ENCODE measurements at regions not wholly inside any gene's neighbourhood (a gene's known extent, or its start where the extent isn't known, plus 50 kb on each side); places are given as distances from the start of the nearest gene placed in this dataset.
A peak's percentile ranks its signal among the peaks of the same experiment; 100 is the strongest.
"Not testable (repeated sequence)": the region's sequence is repeated elsewhere in the genome, so short reads cannot be mapped to it uniquely, and the experiment has no call there.

- DNase-seq (ENCODE audit: low read depth in 2 of 2): no peak
Measured at GRCh38 chr2:187057466-187057865, 208.5 kb upstream of the ZSWIM2 start.

- DNase-seq (ENCODE audit: low read depth in 2 of 2): no peak
Measured at GRCh38 chr2:187056416-187057334, 207.7 kb upstream of the ZSWIM2 start.

- DNase-seq (ENCODE audit: low read depth in 2 of 2): peak in 1 of 2 experiments; percentile 3
Measured at GRCh38 chr2:187055463-187055862, 206.5 kb upstream of the ZSWIM2 start.

GRCh38 chr2:187054501-187055319 lies 205.7 kb upstream of the ZSWIM2 start:
- no peak for DNase-seq (ENCODE audit: low read depth in 2 of 2)

- DNase-seq (ENCODE audit: low read depth in 2 of 2): no peak
Measured at GRCh38 chr2:187051350-187051749, 202.4 kb upstream of the ZSWIM2 start.

GRCh38 chr2:187050409-187050998 lies 201.5 kb upstream of the ZSWIM2 start:
- no peak for DNase-seq (ENCODE audit: low read depth in 2 of 2)

GRCh38 chr2:187037310-187037709 lies 188.3 kb upstream of the ZSWIM2 start:
- DNase-seq (ENCODE audit: low read depth in 2 of 2): no peak

GRCh38 chr2:187034434-187034833 lies 185.5 kb upstream of the ZSWIM2 start:
- no peak for DNase-seq (ENCODE audit: low read depth in 2 of 2)

- no peak for DNase-seq (ENCODE audit: low read depth in 2 of 2)
Measured at GRCh38 chr2:187024739-187025138, 175.8 kb upstream of the ZSWIM2 start.

- not testable (repeated sequence) for DNase-seq (ENCODE audit: low read depth in 2 of 2)
Measured at GRCh38 chr2:187023996-187024395, 175.0 kb upstream of the ZSWIM2 start.

GRCh38 chr2:187017438-187017837 lies 168.5 kb upstream of the ZSWIM2 start:
- DNase-seq (ENCODE audit: low read depth in 2 of 2): no peak

GRCh38 chr2:187013058-187013457 lies 164.1 kb upstream of the ZSWIM2 start:
- no peak for DNase-seq (ENCODE audit: low read depth in 2 of 2)

- DNase-seq (ENCODE audit: low read depth in 2 of 2): no peak
Measured at GRCh38 chr2:187011206-187011832, 162.3 kb upstream of the ZSWIM2 start.

- DNase-seq (ENCODE audit: low read depth in 2 of 2): no peak
Measured at GRCh38 chr2:187009483-187010239, 160.7 kb upstream of the ZSWIM2 start.

- DNase-seq (ENCODE audit: low read depth in 2 of 2): no peak
Measured at GRCh38 chr2:187008111-187008510, 159.1 kb upstream of the ZSWIM2 start.

- no peak for DNase-seq (ENCODE audit: low read depth in 2 of 2)
Measured at GRCh38 chr2:187003611-187004010, 154.6 kb upstream of the ZSWIM2 start.

- DNase-seq (ENCODE audit: low read depth in 2 of 2): no peak
Measured at GRCh38 chr2:187003038-187003554, 154.1 kb upstream of the ZSWIM2 start.

GRCh38 chr2:187002242-187002641 lies 153.3 kb upstream of the ZSWIM2 start:
- no peak for DNase-seq (ENCODE audit: low read depth in 2 of 2)

GRCh38 chr2:187001248-187001647 lies 152.3 kb upstream of the ZSWIM2 start:
- DNase-seq (ENCODE audit: low read depth in 2 of 2): no peak

GRCh38 chr2:186995092-186995491 lies 146.1 kb upstream of the ZSWIM2 start:
- peak; percentile 8 to 14 for DNase-seq (ENCODE audit: low read depth in 2 of 2)

- no peak for DNase-seq (ENCODE audit: low read depth in 2 of 2)
Measured at GRCh38 chr2:186992597-186992996, 143.6 kb upstream of the ZSWIM2 start.

Data from fibroblast of skin of left quadriceps (primary cell).